OCI-LY7 (cell line): ENCODE measurements at regions not wholly inside any gene's neighbourhood (a gene's known extent, or its start where the extent isn't known, plus 50 kb on each side); places are given as distances from the start of the nearest gene placed in this dataset.

Source experiments
- BruUV-seq: library from RNA; stranded (reverse); fragments of 400-500 nt; replicated peaks from 2 replicates; lab custom pipeline; 2021; lab: Mats Ljungman, UMichigan
- CTCF ChIA-PET: fragments of 300-600 bp; sonication (Branson Sonifier 250); formaldehyde crosslinking; loops from one replicate; lab custom pipeline; 2022; ENCODE audit warnings: antibody characterized with exemption; ENCODE audit not compliant: unreplicated experiment; lab: Charles Lee
- POLR2A ChIA-PET: fragments of 300-600 bp; sonication (Branson Sonifier 250); formaldehyde crosslinking; loops from one replicate; lab custom pipeline; 2022; ENCODE audit warnings: antibody characterized with exemption; lab: Charles Lee
- DNase-seq: peaks from one replicate; pipeline ENCODE4 v3.0.0-alpha.2; 2015; ENCODE audit warnings: low spot score
- H2AFZ ChIP-seq: fragments of 200-600 bp; sonication (generic), shearing (Covaris generic); 2 replicates; pipeline ENCODE4 v1.6.1; 2014; ENCODE audit warnings: mild to moderate bottlenecking, antibody characterized with exemption, low read length, moderate library complexity
- H3K27ac ChIP-seq: fragments of 200-600 bp; sonication (generic); 2 replicates; pipeline ENCODE4 v1.5.1; 2014; ENCODE audit warnings: mixed run types, low read depth, mild to moderate bottlenecking, moderate library complexity, low read length, inconsistent platforms; ENCODE audit not compliant: poor library complexity, severe bottlenecking
- H3K36me3 ChIP-seq: fragments of 200-600 bp; sonication (generic); 2 replicates; pipeline ENCODE4 v1.6.1; 2014; ENCODE audit warnings: mild to moderate bottlenecking, antibody characterized with exemption, low read length, moderate library complexity, mixed read lengths; ENCODE audit not compliant: insufficient read depth
- H3K4me1 ChIP-seq: fragments of 200-600 bp; sonication (generic); 2 replicates; pipeline ENCODE4 v1.5.1; 2014; ENCODE audit warnings: mild to moderate bottlenecking, low read length; ENCODE audit not compliant: insufficient read depth, poor library complexity, severe bottlenecking
- H3K4me2 ChIP-seq: fragments of 200-600 bp; sonication (generic); 2 replicates; pipeline ENCODE4 v1.6.1; 2014; ENCODE audit warnings: mild to moderate bottlenecking, low read length
- H3K4me3 ChIP-seq: fragments of 200-600 bp; sonication (generic); 2 replicates; pipeline ENCODE4 v1.5.1; 2014; ENCODE audit warnings: mild to moderate bottlenecking, low read depth, low read length; ENCODE audit not compliant: poor library complexity, severe bottlenecking
- H3K79me2 ChIP-seq: fragments of 200-600 bp; sonication (generic); 2 replicates; pipeline ENCODE4 v1.6.1; 2016; ENCODE audit warnings: low read depth, mild to moderate bottlenecking, low read length, moderate library complexity, mixed read lengths; ENCODE audit not compliant: insufficient read depth
- H3K9me2 ChIP-seq: fragments of 200-600 bp; sonication (generic); 2 replicates; pipeline ENCODE4 v1.6.1; 2016; ENCODE audit warnings: mild to moderate bottlenecking, low read length, mixed read lengths; ENCODE audit not compliant: insufficient read depth
- H3K9me3 ChIP-seq: fragments of 200-600 bp; sonication (generic); 2 replicates; pipeline ENCODE4 v1.6.1; 2014; ENCODE audit warnings: mild to moderate bottlenecking, mixed run types, low read length, mixed read lengths
- H4K20me1 ChIP-seq: fragments of 200-600 bp; sonication (generic); 2 replicates; pipeline ENCODE4 v1.6.1; 2014; ENCODE audit warnings: mild to moderate bottlenecking, antibody characterized with exemption, low read length, moderate library complexity, mixed read lengths; ENCODE audit not compliant: insufficient read depth
- CTCF ChIP-seq: fragments of 200-600 bp; sonication (generic); conservative IDR thresholded peaks from 2 replicates; pipeline ENCODE4 v1.5.1; 2014; ENCODE audit warnings: mild to moderate bottlenecking, antibody characterized with exemption, low read length, moderate library complexity, mixed read lengths
- EZH2phosphoT487 ChIP-seq: fragments of 200-600 bp; sonication (generic); IDR thresholded peaks from 2 replicates; pipeline ENCODE4 v1.6.1; 2018; ENCODE audit warnings: low read depth, borderline replicate concordance, mild to moderate bottlenecking, mixed run types, antibody characterized with exemption, low read length, moderate library complexity, mixed read lengths
- intact Hi-C: fragments of 100-400 bp; cut with micrococcal nuclease; formaldehyde crosslinking; loops from one replicate; pipeline ENCODE4 v1.10.0; 2022; ENCODE audit not compliant: unreplicated experiment

- no TSS peak for BruUV-seq
- no peaks in the 10 kb centered on the region for H3K9me2 ChIP-seq
- POLR2A ChIA-PET, result no interaction called here
Measured at GRCh38 chr10:121183236-121183635, 332.1 kb downstream of the WDR11 start.

DNA sequence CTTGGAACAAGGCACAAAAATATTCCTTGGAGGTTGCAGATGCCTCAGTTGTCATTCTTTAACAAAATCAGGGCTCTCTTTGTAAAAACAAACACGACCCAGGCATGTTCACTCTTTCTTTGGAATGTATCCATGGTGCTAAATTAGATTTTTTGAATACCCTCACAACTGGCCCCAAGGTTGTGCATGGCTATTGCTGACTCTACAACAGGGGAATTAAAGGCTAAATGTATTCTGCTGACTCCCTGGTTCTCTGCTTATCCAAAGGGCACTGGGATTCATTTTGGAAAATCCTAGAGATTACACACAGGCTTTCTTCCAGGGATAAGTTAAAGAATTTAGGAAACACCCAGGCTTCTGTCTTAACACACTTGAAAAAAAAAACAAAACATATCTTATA lies 332.5 kb downstream of the WDR11 start:
- Histone ChIP-seq H3K4me1 (no peaks in the 10 kb centered on the region), H4K20me1 (no peaks in the 10 kb centered on the region), H3K79me2 (no peaks in the 10 kb centered on the region), H3K9me3 (no peaks in the 10 kb centered on the region), H2AFZ (no peak overlapping the region), H3K9me2 (no peaks in the 10 kb centered on the region), H3K4me2 (no peak overlapping the region), H3K27ac (no peak overlapping the region), H3K4me3 (no peak overlapping the region), H3K36me3 (no peaks in the 10 kb centered on the region)
- BruUV-seq, result no TSS peak
- ChIA-PET CTCF (no interaction called here), POLR2A (interaction anchor here (0.8 kb wide), 1 partner anchor 8 kb away, joined by 3 read pairs; no protein-coding TSS in a partner anchor)
- intact Hi-C loops, result no loop called here
- TF ChIP-seq EZH2phosphoT487 (no peak), CTCF (no peak)
- DNase-seq, result no peak

More at GRCh38 chr10:121183236-121183635, 332.1 kb downstream of the WDR11 start:
- Histone ChIP-seq H3K4me3 (no peak overlapping the region), H3K9me3 (no peaks in the 10 kb centered on the region), H3K27ac (no peak overlapping the region), H3K4me1 (no peaks in the 10 kb centered on the region), H3K4me2 (no peak overlapping the region), H2AFZ (no peak overlapping the region), H3K36me3 (no peaks in the 10 kb centered on the region), H3K79me2 (no peaks in the 10 kb centered on the region), H4K20me1 (no peaks in the 10 kb centered on the region)
- CTCF ChIA-PET, result no interaction called here
- no peak for TF ChIP-seq EZH2phosphoT487
- TF ChIP-seq CTCF, result no peak
- intact Hi-C loops, result no loop called here
- DNase-seq, result no peak

DNA sequence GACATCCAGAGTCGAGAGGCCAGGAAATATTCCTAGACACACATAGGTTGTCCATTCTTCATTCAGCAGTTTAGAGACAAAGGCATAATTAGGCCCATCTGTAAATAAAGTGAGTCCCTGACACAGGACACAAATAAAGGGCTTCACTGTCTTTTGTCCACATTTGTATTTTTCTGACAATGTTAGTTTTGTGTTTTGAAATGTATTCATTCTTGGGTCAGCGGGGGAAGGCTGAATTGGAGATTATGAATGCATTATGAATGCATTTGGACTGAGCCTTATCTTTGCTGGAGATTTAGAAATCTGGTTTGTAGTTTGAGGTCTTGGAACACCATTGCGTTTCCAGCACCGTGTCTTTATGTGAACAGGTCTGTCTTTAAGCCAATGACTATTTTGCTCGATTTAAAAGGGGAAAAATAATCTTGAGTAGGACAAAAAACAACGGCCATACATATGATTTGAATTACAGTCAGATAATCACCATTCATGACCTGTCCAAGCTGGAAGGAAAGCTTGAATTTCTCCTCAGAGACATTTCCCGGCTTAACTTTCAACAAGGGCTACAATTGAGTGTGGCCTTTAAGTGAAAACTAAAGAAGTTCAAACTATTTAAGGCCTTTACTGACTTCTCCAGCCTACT lies 334.8 kb downstream of the WDR11 start:
- Histone ChIP-seq H3K4me2 (no peak overlapping the region), H3K9me3 (no peaks in the 10 kb centered on the region), H2AFZ (no peak overlapping the region), H3K4me1 (no peaks in the 10 kb centered on the region), H3K36me3 (no peaks in the 10 kb centered on the region), H4K20me1 (no peaks in the 10 kb centered on the region), H3K9me2 (no peaks in the 10 kb centered on the region), H3K27ac (no peak overlapping the region), H3K79me2 (no peaks in the 10 kb centered on the region), H3K4me3 (no peak overlapping the region)
- TF ChIP-seq EZH2phosphoT487, result no peak
- intact Hi-C loops, result no loop called here
- no peak for DNase-seq
- POLR2A ChIA-PET, result interaction anchor here (0.7 kb wide), 1 partner anchor 52 kb away, joined by 6 read pairs; no protein-coding TSS in a partner anchor
- BruUV-seq, result no TSS peak
- CTCF ChIA-PET, result no interaction called here
